Heart right ventricle (tissue), 16 donors: ENCODE measurements at regions not wholly inside any gene's neighbourhood (a gene's known extent, or its start where the extent isn't known, plus 50 kb on each side); places are given as distances from the start of the nearest gene placed in this dataset.
"Not testable (repeated sequence)": the region's sequence is repeated elsewhere in the genome, so short reads cannot be mapped to it uniquely, and the experiment has no call there.

Source experiments
- ATAC-seq, 8 donors: fragments of 200-7000 bp; cut with Tn5 transposase; one replicate each; pipeline ENCODE4 v1.9.1; 2020; ENCODE audit warnings: mild to moderate bottlenecking in 8 of 8, moderate library complexity in 8 of 8, moderate number of reproducible peaks in 1 of 8
- DNase-seq, 2 donors: peaks; one replicate each; pipeline ENCODE4 v3.0.0-alpha.2; 2020
- H3K27ac ChIP-seq, 10 donors: fragments of 200-600 bp; sonication (generic) in 2 of 10; one replicate each; pipeline versions ENCODE4 v1.5.0 to v1.8.0; 2020 to 2022; ENCODE audit warnings: mild to moderate bottlenecking in 3 of 10
- H3K27me3 ChIP-seq, 7 donors: fragments of 200-600 bp; one replicate each; pipeline ENCODE4 v1.8.0; 2021 to 2022; ENCODE audit warnings: mild to moderate bottlenecking in 2 of 7
- H3K36me3 ChIP-seq, 9 donors: fragments of 200-600 bp; sonication (generic) in 1 of 9; one replicate each; pipeline versions ENCODE4 v1.5.0 to v1.8.0; 2020 to 2022; ENCODE audit warnings: mild to moderate bottlenecking in 2 of 9
- H3K4me1 ChIP-seq, 9 donors: fragments of 200-600 bp; sonication (generic) in 1 of 9; one replicate each; pipeline versions ENCODE4 v1.5.0 to v1.8.0; 2020 to 2022; ENCODE audit warnings: mild to moderate bottlenecking in 4 of 9
- H3K4me3 ChIP-seq, 10 donors: fragments of 200-600 bp; sonication (generic) in 2 of 10; one replicate each; pipeline versions ENCODE4 v1.5.0 to v1.8.0; 2020 to 2022; ENCODE audit warnings: mild to moderate bottlenecking in 7 of 10, moderate library complexity in 2 of 10
- H3K9me3 ChIP-seq, 11 donors: fragments of 200-600 bp in 10 of 11; sonication (generic) in 2 of 11; one replicate each; pipeline versions ENCODE4 v1.5.0 to v1.8.0; 2013 to 2022; ENCODE audit warnings: mild to moderate bottlenecking in 2 of 11, control low read depth in 1 of 11, moderate library complexity in 1 of 11
- WGBS, 2 donors: extraction: QIAGEN DNeasy Blood & Tissue Kit; methylation state at CpG; one replicate each; pipeline ENCODE4 v1.1.7; 2013; ENCODE audit warnings: inconsistent platforms in 1 of 2; 5-methylcytosine and 5-hydroxymethylcytosine counted together
- intact Hi-C, 10 donors: fragments of 100-400 bp; cut with DNase I; formaldehyde crosslinking; loops; one replicate each; pipeline versions ENCODE4 v1.11.1 to v1.14.2; 2022
- donor health status: Arrhythmogenic right ventricular cardiomyopathy.
- donor health status: ischemic (EF 13 %, LVEDD 7.1; RV severe dilation, severe dysfunction).
- donor health status: healthy with polysubstance abuse.
- donor health status: DM: no; HTN: yes; CAD: no.
- donor health status: DM: no; HTN: no; CAD: no.
- donor health status: ischemic (EF 25% LVEDD 6.9; RV normal size, moderate dysfunction).
- donor health status: ischemic (EF 25% LVEDD 5.7; RV mildly dilated, moderate dysfunction).
- donor health status: healthy.
- donor health status: DM: yes; HTN: yes; CAD: no.
- donor health status: Ischemic cardiomyopathy.
- donor health status: ischemic (EF 35%, LVEDD 5.7; RV mildly dilated, moderate dysfunction).
- donor health status: nonischemic (EF 11% LVEDD 7.7; RV severe dilation, severe dysfunction).
- donor health status: DM: yes; HTN: yes; CAD: no.
- donor health status: PGD.
- donor health status: ischemic (EF 29% LVEDD 5.4; RV normal size, mild dysfunction).
- donor health status: nonischemic (EF 23%, LVEDD 6.1; RV moderate dilation, normal function).

DNA sequence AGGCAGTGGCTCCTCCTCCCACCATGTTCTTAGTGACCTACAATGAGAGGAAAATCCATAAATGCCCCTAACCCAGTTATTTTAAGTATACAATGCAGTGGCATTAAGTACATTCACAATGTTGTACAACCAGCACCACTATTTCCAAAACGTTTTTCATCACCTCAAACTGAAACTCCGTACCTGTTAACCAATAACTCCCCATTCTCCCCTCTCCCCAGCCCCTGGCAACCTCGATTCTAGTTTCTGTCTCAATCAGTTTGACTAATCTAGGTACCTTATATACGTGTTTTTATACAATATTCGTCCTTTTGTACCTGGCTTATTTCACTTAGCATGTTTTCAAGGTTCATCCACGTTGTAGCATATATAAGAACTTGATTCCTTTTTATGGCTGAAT is 198.8 kb downstream of the BCL2L11 start:
- H3K4me3 ChIP-seq, H3K9me3 ChIP-seq, intact Hi-C loops, DNase-seq, H3K27ac ChIP-seq, H3K36me3 ChIP-seq, H3K27me3 ChIP-seq, H3K4me1 ChIP-seq, ATAC-seq: not testable (repeated sequence)
- 90 to 96% methylated on average over 2 to 3 of the region's 6 CpGs for WGBS, 2 donors

DNA sequence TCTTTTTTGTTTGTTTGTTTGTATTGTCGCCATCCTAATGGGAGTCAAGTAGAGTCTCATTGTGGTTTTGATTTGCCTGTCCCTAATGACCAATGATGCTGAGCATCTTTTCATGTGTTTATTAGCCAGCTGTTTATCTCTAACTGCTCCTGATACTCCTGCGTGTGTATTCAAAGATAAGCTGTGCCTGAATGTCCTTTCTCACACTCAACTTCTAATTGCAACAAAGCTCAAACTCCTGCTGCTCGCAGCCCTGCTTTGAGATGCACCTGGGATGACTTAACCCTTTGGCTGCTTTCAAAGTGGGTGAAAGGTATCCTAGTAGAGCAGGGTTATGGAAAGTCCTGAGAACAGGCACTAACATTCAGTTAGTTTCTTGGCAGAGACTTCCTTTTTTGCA is 199.6 kb downstream of the BCL2L11 start:
- DNase-seq, H3K4me1 ChIP-seq, intact Hi-C loops, H3K9me3 ChIP-seq, H3K27me3 ChIP-seq, H3K27ac ChIP-seq, ATAC-seq, H3K4me3 ChIP-seq, H3K36me3 ChIP-seq: not testable (repeated sequence)
- 71 to 79% methylated on average over 3 of the region's 3 CpGs for WGBS, 2 donors

DNA sequence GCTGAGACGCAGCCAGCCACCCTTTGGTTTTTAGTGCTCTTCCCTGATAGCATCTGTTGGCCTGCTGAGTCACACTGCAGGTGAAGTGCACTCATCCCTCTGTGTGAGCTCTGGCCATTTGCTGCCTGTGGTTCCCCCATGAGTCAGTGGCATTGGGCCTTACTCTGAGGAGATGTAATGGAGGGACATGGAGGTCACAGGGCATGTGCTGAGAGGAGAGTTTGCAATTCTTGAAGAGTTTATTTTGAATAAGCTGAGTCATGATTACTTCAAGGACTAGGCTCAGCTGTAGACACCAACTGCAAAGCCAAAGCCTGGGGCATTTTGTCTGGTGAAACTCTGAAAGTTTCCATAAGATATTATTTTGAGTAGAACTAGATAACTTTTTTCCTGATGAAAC is 200.3 kb downstream of the BCL2L11 start:
- peak in 1 of 8 donors; percentile 40 for ATAC-seq
- H3K4me1 ChIP-seq, H3K27me3 ChIP-seq, DNase-seq, H3K36me3 ChIP-seq, H3K9me3 ChIP-seq, intact Hi-C loops, H3K27ac ChIP-seq, H3K4me3 ChIP-seq: not testable (repeated sequence)
- WGBS, 2 donors = no CpG with 5 or more reads among the region's 1 CpG

DNA sequence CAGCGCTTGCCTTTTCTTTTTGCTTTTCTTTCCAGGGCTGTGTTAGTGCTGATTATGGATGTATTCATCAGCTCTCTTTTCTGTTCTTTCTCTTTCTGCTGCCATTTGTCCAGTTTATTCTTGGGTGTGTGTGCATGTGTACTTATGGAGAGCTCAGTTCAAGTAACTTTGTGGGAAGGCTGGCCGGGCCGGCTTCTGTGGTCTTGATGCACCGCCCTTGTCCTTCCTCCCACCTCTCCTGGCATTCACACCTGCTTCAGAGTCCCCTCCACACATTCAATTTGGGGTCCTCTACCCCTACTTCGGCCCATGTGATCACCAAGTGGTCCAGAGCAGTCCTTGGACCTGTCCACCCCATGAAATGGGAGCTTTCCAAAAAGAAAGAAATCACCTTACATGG is 202.7 kb downstream of the BCL2L11 start:
- H3K4me3 ChIP-seq, H3K4me1 ChIP-seq, ATAC-seq, H3K36me3 ChIP-seq, H3K27me3 ChIP-seq, DNase-seq, H3K9me3 ChIP-seq, H3K27ac ChIP-seq, intact Hi-C loops: not testable (repeated sequence)
- WGBS, 2 donors = 97 to 100% methylated on average over 3 of the region's 5 CpGs

DNA sequence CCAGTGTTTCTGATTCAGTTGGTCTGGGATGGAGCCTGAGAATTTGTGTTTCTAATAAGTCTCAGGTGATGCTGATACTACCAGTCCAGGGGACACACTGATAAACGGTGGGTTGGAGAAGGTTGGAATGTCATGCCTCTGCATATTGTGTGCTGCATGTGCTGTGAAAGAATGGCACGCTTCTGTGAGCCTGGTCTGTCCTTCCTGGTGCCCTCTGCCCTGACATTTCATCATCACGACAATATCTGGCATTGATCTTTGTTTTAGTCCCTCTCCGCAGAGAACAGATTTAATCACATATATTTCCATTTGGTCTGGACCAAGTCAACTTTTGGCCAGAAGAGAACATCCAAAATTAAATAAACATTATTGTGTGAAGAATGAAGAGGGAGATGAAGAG is 207.0 kb downstream of the BCL2L11 start:
- intact Hi-C loops, H3K36me3 ChIP-seq, H3K27ac ChIP-seq, DNase-seq, ATAC-seq, H3K4me1 ChIP-seq, H3K9me3 ChIP-seq, H3K4me3 ChIP-seq, H3K27me3 ChIP-seq: not testable (repeated sequence)
- no CpG with 5 or more reads among the region's 4 CpGs for WGBS, 2 donors

DNA sequence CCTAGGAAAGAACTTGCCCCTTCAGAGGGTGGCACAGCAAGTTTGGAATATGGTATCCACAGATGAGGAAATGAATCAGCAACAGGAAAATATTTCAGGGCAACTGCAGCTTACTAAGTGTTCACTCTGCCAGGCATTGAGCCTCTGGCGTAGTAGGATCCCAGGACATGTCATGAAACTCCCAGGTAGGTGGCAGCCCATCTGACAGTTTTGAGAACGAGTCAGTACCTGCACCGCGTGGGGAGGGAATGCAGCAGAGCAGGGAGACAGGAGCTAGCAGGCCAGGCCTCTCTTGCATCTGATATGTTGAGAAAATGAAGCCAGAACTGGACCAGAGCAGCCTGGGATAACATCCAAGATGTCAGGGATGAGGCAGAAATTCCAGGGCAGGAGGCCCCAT is 208.6 kb downstream of the BCL2L11 start:
- intact Hi-C loops, H3K9me3 ChIP-seq, H3K4me3 ChIP-seq, H3K36me3 ChIP-seq, H3K4me1 ChIP-seq, H3K27ac ChIP-seq, DNase-seq, ATAC-seq, H3K27me3 ChIP-seq: not testable (repeated sequence)
- no CpG with 5 or more reads among the region's 4 CpGs for WGBS, 2 donors

DNA sequence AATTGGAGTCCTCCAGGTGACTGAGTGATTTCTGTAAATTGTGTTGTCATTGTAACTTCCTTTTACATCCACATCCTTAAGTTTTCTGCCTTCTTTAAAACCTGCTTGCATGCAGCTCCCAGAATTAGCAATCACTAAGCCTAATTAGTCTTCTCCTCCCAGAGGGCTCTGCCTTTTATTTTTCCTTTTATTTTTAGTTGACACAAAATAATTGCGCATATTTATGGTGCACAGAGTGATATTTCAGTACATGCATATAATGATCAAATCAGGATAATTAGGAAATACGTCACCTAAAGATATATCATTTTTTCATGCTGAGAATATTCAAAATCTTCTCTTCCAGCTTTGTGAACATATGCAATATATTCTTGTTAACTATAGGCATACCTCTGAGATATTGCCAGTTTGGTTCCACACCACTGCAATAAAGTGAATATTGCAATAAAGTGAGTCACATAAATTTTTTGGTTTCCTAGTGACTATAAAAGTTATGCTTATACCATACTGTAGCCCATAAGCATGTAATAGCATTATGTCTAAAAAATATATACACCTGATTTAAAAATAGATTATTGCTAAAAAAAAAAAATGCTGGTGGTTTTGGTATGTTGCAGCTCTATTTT is 210.5 kb downstream of the BCL2L11 start:
- H3K36me3 ChIP-seq, H3K9me3 ChIP-seq, H3K27ac ChIP-seq, ATAC-seq, intact Hi-C loops, H3K27me3 ChIP-seq, H3K4me1 ChIP-seq, H3K4me3 ChIP-seq, DNase-seq: not testable (repeated sequence)
- WGBS, 2 donors = 90 to 98% methylated on average over 2 of the region's 2 CpGs

DNA sequence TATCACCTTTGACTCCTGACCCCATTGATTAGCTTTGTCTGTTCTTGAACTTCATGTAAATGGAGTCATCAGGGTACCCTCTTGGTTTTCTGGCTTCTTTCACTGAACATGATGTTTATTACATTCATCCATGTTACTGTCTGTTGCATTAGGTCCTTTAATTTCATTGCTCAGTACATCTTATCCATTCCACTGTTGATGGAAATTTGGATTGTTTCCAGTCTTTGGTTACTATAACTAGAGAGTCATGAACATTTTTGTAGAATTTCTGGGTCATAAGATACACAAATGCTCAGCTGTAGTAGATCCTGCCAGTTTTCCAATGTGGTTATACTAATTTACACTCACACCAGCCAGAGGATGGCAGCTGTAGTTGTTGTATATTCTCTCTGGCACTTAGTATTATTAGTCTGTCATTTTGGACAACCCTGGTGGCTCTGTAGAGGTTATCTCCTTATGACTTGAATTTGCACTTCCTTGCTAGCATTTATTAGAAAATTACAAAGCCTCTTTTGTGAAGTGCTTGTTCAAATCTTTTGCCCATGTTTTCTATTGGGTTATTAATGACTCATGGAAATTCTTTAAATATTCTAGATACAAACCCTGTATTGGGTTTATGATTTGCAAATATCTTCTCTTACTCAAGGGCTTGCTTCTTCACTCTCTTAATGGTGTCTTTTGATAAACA is 214.7 kb downstream of the BCL2L11 start:
- ATAC-seq = peak in 3 of 8 donors; percentile 33 to 59 (median 53)
- H3K4me3 ChIP-seq, H3K27ac ChIP-seq, H3K4me1 ChIP-seq, H3K9me3 ChIP-seq, H3K27me3 ChIP-seq, DNase-seq, intact Hi-C loops, H3K36me3 ChIP-seq: not testable (repeated sequence)

DNA sequence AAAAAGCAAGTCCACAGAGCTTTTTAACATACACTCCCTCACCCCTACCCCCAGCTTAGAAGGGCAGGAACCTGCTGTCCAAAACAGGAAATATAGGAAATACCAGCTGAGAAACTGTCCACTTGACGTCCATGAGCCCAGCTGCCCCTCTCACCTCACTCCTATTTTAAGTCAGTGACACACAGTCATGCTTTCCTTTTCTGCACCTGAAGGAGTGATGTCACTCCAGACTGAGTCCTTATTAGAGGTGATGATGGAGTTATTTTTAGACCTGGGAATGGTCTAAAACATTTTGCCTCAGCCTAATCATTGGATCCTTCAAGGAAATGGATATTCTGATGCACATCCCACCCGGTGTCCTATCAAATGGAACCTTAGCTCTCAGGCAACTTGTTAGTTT is 217.8 kb downstream of the BCL2L11 start:
- intact Hi-C loops, H3K9me3 ChIP-seq, H3K4me3 ChIP-seq, H3K36me3 ChIP-seq, DNase-seq, H3K27ac ChIP-seq, H3K27me3 ChIP-seq, H3K4me1 ChIP-seq: not testable (repeated sequence)
- no CpG with 5 or more reads among the region's 2 CpGs for WGBS, 2 donors
- ATAC-seq = peak in 1 of 8 donors; percentile 28

DNA sequence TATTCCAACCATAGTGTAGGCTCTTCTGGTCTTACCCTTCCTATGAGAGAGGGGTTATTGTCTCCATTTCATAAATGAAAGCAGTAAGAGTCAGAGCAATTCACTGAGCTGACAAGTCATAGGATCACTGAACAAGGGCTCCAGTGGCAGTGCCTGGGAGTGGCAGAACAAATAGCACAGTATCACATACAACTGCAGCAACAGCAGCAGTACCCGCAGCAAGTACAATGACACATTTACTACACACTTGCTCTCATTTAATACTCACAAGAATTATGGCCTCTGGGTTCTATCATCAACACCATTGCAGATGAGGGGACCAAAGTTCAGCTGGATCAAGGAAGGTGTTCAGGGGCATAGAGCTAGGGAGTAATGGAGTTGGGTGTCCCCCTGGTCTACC is 218.8 kb downstream of the BCL2L11 start:
- H3K4me1 ChIP-seq, H3K4me3 ChIP-seq, intact Hi-C loops, H3K9me3 ChIP-seq, H3K27me3 ChIP-seq, ATAC-seq, DNase-seq, H3K27ac ChIP-seq, H3K36me3 ChIP-seq: not testable (repeated sequence)
- no CpG with 5 or more reads among the region's 1 CpG for WGBS, 2 donors

DNA sequence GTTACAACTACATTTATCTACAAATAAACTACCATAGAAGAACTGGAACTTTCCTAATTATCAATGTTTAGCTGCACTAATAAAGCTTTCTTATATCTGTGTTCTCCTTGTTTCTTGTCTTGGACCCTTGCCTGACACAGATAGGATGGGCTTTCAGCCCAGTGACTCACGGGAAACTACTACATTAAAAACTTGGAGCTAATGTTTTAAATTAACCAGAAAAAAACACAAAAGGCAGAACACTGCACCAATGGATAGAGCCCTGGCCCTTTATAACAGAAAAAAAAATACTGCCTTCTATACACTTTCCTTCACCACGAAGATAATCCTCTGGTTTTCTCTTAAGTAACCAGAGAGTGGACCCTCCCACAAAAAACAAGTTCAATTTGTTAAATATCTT is 223.9 kb downstream of the BCL2L11 start:
- ATAC-seq, H3K36me3 ChIP-seq, DNase-seq, H3K27ac ChIP-seq, H3K4me3 ChIP-seq, intact Hi-C loops, H3K9me3 ChIP-seq, H3K27me3 ChIP-seq: not testable (repeated sequence)
- peaks cover 0 to 14% (median 0%) of the 10 kb centered on the region in 9 donors for H3K4me1 ChIP-seq
- WGBS, 2 donors = 30 to 47% methylated on average over 1 to 2 of the region's 2 CpGs

DNA sequence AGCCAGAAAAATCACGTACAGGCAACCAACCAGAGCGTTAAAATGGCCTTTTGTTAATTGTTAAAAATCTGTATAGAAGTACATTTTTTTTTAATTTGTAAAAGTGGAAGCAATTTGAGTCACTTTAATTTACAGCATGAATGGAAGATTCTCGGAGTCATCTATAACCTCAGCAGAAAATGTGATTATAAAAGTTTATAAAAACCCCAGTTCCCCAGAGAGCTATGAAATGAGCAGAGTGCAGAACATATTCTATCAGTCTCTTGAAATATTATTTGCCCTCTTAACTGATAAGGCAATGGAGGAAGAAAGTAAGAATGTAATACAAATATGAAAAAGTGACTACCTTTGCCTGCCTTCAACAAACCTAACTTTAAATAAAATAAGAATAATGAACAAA is 224.7 kb downstream of the BCL2L11 start:
- H3K27ac ChIP-seq, DNase-seq, ATAC-seq, H3K4me3 ChIP-seq, H3K27me3 ChIP-seq, intact Hi-C loops, H3K9me3 ChIP-seq, H3K36me3 ChIP-seq: not testable (repeated sequence)
- H3K4me1 ChIP-seq = peaks cover 0 to 14% (median 0%) of the 10 kb centered on the region in 9 donors
- WGBS, 2 donors = 63 to 76% methylated on average over 1 of the region's 3 CpGs
